CD4-positive, alpha-beta T cell (primary cell): ENCODE measurements at regions not wholly inside any gene's neighbourhood (a gene's known extent, or its start where the extent isn't known, plus 50 kb on each side); places are given as distances from the start of the nearest gene placed in this dataset.

ENCODE experiments used
- ATAC-seq: fragments of 200-7000 bp; cut with Tn5 transposase; one replicate; pipeline ENCODE4 v1.10.0; 2022; ENCODE audit warnings: mild to moderate bottlenecking; ENCODE audit not compliant: poor library complexity
- CTCF ChIA-PET: fragments of 350-600 bp; sonication (Branson Sonifier 250); formaldehyde crosslinking; loops from one replicate; lab custom pipeline; 2021; ENCODE audit warnings: antibody characterized with exemption, inconsistent platforms; lab: Charles Lee
- POLR2A ChIA-PET: fragments of 350-600 bp; sonication (Branson Sonifier 250); formaldehyde crosslinking; loops from one replicate; lab custom pipeline; 2021; ENCODE audit warnings: antibody characterized with exemption, inconsistent platforms; lab: Charles Lee
- DNase-seq, 14 experiments: peaks; one replicate each; pipeline ENCODE4 v3.0.0-alpha.2; 2013 to 2020; ENCODE audit warnings: mixed read lengths in 2 of 14
- H3K27ac ChIP-seq, 2 donors: one replicate each; pipeline versions ENCODE4 v1.5.1 to v1.7.0; 2013; ENCODE audit warnings: low read length in 2 of 2, low read depth in 1 of 2, mild to moderate bottlenecking in 1 of 2
- H3K27me3 ChIP-seq, 2 experiments: 1 replicate in 1 of 2; 2 replicates in 1 of 2; pipeline versions ENCODE4 v1.6.1 to v1.7.0; 2013; ENCODE audit warnings: low read length in 2 of 2, control low read depth in 1 of 2, mild to moderate bottlenecking in 1 of 2, moderate library complexity in 1 of 2; ENCODE audit not compliant: insufficient read depth in 2 of 2, control insufficient read depth in 1 of 2
- H3K36me3 ChIP-seq: one replicate; pipeline ENCODE4 v1.6.1; 2013; ENCODE audit warnings: low read length, control low read depth; ENCODE audit not compliant: insufficient read depth
- H3K4me1 ChIP-seq: one replicate; pipeline ENCODE4 v1.6.1; 2013; ENCODE audit warnings: low read length, control low read depth; ENCODE audit not compliant: insufficient read depth
- H3K4me3 ChIP-seq: one replicate; pipeline ENCODE4 v1.5.1; 2013; ENCODE audit warnings: mild to moderate bottlenecking, low read length, moderate library complexity
- H3K9me3 ChIP-seq, 2 experiments: 1 replicate in 1 of 2; 2 replicates in 1 of 2; pipeline versions ENCODE4 v1.6.1 to v1.7.0; 2013; ENCODE audit warnings: low read length in 2 of 2, mild to moderate bottlenecking in 2 of 2, control low read depth in 1 of 2, moderate library complexity in 1 of 2; ENCODE audit not compliant: control insufficient read depth in 1 of 2, insufficient read depth in 1 of 2
- H3K27ac Mint-ChIP-seq: one replicate; pipeline ENCODE4 v1.8.0; 2020; ENCODE audit warnings: mixed read lengths
- H3K27me3 Mint-ChIP-seq: one replicate; pipeline ENCODE4 v1.8.0; 2021; ENCODE audit warnings: mixed read lengths
- H3K36me3 Mint-ChIP-seq: one replicate; pipeline ENCODE4 v1.8.0; 2021; ENCODE audit warnings: low read depth, mixed read lengths
- H3K4me1 Mint-ChIP-seq: one replicate; pipeline ENCODE4 v1.8.0; 2021; ENCODE audit warnings: low read depth, mixed read lengths
- H3K4me3 Mint-ChIP-seq: one replicate; pipeline ENCODE4 v1.8.0; 2020; ENCODE audit warnings: mild to moderate bottlenecking, mixed read lengths
- H3K9me3 Mint-ChIP-seq: one replicate; pipeline ENCODE4 v1.8.0; 2020; ENCODE audit warnings: mixed read lengths
- intact Hi-C, 2 experiments: fragments of 100-400 bp; cut with DNase I in 1 of 2; cut with micrococcal nuclease in 1 of 2; formaldehyde crosslinking; loops; one replicate each; pipeline versions ENCODE4 v1.15.1 to v1.9.0; 2023 to 2025; cut with DNase I, micrococcal nuclease
- TF ChIP-seq, protein P1 (sequence below): fragments of 200-600 bp; IDR thresholded peaks from one replicate; pipeline ENCODE4 v1.8.0; 2022; ENCODE audit warnings: antibody characterized with exemption, mild to moderate bottlenecking

DNA sequence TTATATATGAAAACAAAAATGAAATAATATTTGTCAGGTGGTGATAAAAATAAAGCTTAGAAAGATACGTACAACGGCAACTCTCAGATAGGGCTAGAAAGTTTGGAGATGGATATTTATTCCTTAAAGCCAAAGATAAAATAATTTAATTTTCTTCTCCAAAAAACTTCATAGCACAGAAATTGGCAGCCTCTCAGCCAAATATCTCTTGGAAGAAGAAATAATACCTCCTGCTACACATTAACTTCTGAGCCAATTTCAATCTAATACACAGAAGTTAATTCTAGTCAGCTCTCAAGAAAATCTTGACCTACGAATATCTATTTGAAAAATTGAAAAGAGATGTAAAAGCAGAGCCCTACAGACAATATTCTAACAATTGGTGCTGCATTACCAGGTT is 122.4 kb downstream of the TES start:
- Mint-ChIP-seq H3K27me3 (peaks cover 5% of the 10 kb centered on the region), H3K27ac (no peak overlapping the region), H3K36me3 (no peaks in the 10 kb centered on the region), H3K4me1 (no peaks in the 10 kb centered on the region), H3K9me3 (no peaks in the 10 kb centered on the region), H3K4me3 (no peak overlapping the region)
- ChIA-PET POLR2A (no interaction called here), CTCF (no interaction called here)
- TF ChIP-seq, protein P1, sequence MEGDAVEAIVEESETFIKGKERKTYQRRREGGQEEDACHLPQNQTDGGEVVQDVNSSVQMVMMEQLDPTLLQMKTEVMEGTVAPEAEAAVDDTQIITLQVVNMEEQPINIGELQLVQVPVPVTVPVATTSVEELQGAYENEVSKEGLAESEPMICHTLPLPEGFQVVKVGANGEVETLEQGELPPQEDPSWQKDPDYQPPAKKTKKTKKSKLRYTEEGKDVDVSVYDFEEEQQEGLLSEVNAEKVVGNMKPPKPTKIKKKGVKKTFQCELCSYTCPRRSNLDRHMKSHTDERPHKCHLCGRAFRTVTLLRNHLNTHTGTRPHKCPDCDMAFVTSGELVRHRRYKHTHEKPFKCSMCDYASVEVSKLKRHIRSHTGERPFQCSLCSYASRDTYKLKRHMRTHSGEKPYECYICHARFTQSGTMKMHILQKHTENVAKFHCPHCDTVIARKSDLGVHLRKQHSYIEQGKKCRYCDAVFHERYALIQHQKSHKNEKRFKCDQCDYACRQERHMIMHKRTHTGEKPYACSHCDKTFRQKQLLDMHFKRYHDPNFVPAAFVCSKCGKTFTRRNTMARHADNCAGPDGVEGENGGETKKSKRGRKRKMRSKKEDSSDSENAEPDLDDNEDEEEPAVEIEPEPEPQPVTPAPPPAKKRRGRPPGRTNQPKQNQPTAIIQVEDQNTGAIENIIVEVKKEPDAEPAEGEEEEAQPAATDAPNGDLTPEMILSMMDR: no peak
- no peak overlapping the region for H3K27ac ChIP-seq
- DNase-seq: no peak
- H3K9me3 ChIP-seq: no peaks in the 10 kb centered on the region
- no peaks in the 10 kb centered on the region for H3K4me1 ChIP-seq
- no peak for ATAC-seq
- no peak overlapping the region for H3K4me3 ChIP-seq
- H3K27me3 ChIP-seq: peaks cover 0 to 3% of the 10 kb centered on the region in 2 experiments
- intact Hi-C loops: no loop called here
- no peaks in the 10 kb centered on the region for H3K36me3 ChIP-seq

DNA sequence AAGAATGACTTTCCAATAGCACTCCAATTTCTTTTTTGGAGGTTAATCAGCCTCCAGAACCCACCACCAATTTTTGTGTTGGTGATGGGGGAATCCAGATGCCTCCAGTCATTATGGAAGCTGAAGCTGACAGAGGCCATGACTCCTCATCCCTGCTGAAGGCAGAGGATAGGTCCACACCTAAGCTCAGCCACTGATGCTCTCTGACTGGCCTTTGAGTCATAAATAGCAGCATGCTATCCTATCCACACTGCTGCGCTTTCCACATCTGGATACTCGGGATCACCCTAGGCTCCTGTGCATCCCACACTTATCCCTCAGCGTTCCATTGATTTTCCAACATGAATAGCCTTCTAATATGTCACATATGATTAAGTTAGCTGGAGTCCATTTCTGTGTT is 124.2 kb downstream of the TES start:
- POLR2A ChIA-PET: interaction anchor here (0.8 kb wide), 1 partner anchor 209 kb away, joined by 3 read pairs; no protein-coding TSS in a partner anchor
- Mint-ChIP-seq H3K9me3 (no peaks in the 10 kb centered on the region), H3K27me3 (peaks cover 5% of the 10 kb centered on the region), H3K4me1 (no peaks in the 10 kb centered on the region), H3K27ac (no peak overlapping the region), H3K4me3 (no peak overlapping the region), H3K36me3 (no peaks in the 10 kb centered on the region)
- Histone ChIP-seq H3K27ac (no peak overlapping the region), H3K4me3 (no peak overlapping the region), H3K27me3 (peaks cover 0 to 3% of the 10 kb centered on the region in 2 experiments), H3K9me3 (no peaks in the 10 kb centered on the region), H3K36me3 (no peaks in the 10 kb centered on the region), H3K4me1 (no peaks in the 10 kb centered on the region)
- CTCF ChIA-PET: no interaction called here
- no peak for ATAC-seq
- TF ChIP-seq, protein P1: no peak
- no peak for DNase-seq
- intact Hi-C loops: no loop called here

DNA sequence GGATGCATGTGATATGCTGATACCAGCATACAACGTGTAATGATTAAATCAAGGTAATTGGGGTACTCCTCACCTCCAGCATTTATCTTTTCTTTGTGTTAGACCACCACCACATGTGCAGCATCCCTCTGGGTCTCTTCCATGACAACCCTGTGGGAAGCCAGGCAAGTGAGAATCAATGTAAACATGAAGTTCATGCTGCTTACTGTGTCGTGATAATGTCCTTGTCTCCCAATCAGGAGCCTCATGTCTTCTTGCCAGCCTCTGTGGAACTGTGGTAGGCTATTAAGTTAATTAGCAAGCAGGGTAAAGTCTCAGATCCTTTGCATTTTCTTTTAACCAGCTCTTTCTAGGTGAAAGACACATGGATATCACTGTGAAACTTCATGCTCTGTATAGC is 126.7 kb downstream of the TES start:
- ChIA-PET POLR2A (no interaction called here), CTCF (no interaction called here)
- DNase-seq (no peak), ATAC-seq (no peak)
- Histone ChIP-seq H3K4me1 (no peaks in the 10 kb centered on the region), H3K4me3 (no peak overlapping the region), H3K9me3 (no peaks in the 10 kb centered on the region), H3K27ac (no peak overlapping the region), H3K36me3 (no peaks in the 10 kb centered on the region), H3K27me3 (peaks cover 0 to 3% of the 10 kb centered on the region in 2 experiments)
- no peaks in the 10 kb centered on the region for H3K36me3 Mint-ChIP-seq
- no peak overlapping the region for H3K27ac Mint-ChIP-seq
- H3K9me3 Mint-ChIP-seq: no peaks in the 10 kb centered on the region
- TF ChIP-seq, protein P1: no peak
- intact Hi-C loops: no loop called here
- H3K4me3 Mint-ChIP-seq: no peak overlapping the region
- peaks cover 5% of the 10 kb centered on the region for H3K27me3 Mint-ChIP-seq
- no peaks in the 10 kb centered on the region for H3K4me1 Mint-ChIP-seq
